GM21528 (cell line): ENCODE measurements at regions not wholly inside any gene's neighbourhood (a gene's known extent, or its start where the extent isn't known, plus 50 kb on each side); places are given as distances from the start of the nearest gene placed in this dataset.
"Not testable (repeated sequence)": the region's sequence is repeated elsewhere in the genome, so short reads cannot be mapped to it uniquely, and the experiment has no call there.

Experiments used
- ATAC-seq: cut with Tn5 transposase; IDR thresholded peaks from one replicate; pipeline ENCODE4 v1.9.1; 2021; ENCODE audit warnings: mild to moderate bottlenecking, moderate library complexity; ENCODE audit not compliant: unreplicated experiment, low FRiP score

DNA sequence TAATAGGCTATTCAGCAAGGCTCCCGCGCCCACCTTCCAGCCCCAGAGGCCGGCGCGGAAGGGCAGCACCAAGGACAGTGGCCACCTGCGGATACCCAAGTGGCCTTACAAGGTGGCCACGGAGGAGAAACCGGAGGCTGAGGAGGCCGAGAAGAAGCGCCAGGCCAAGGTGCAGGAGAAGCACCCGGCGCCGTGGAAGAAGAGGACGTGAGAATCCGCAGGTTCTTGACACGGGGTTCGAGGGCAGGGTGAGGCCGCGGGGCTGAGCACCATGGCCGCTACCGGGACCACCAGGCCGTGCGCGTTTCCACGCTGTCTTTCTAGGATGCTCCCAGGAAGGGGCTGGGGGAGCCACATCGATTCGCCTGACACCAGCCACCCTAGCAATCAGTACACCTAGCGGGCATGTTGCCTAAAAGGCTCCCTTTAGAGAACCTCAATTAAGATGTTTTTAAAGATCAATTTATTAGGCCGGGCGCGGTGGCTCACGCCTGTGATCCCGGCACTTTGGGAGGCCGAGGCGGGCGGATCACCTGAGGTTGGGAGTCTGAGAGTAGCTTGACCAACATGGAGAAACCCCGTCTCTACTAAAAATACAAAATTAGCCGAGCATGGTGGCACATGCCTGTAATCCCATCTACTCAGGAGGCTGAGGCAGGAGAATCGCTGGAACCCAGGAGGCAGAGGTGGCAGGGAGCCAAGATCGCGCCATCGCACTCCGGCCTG is 134.3 kb upstream of the OR4C13 start:
- not testable (repeated sequence) for ATAC-seq

DNA sequence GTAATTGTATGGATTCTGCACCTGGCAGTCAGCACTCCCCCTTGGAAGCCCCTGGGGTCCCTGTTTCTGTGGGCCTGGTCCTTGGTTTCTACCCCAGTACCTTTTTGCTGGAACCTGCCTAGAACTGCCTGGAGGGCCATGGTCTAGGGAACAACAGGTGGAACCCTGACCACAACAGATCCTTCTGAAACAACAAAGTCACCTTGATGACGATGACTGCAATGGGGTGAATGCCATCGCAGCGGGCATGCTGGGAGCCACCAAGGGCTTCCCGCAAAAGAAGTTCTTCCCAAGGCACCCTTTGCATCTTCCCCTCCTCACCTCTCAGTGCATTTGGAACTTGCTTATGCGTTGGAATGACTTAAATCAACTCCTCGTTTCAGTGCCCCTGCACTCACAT is 129.0 kb upstream of the OR4C13 start:
- not testable (repeated sequence) for ATAC-seq

DNA sequence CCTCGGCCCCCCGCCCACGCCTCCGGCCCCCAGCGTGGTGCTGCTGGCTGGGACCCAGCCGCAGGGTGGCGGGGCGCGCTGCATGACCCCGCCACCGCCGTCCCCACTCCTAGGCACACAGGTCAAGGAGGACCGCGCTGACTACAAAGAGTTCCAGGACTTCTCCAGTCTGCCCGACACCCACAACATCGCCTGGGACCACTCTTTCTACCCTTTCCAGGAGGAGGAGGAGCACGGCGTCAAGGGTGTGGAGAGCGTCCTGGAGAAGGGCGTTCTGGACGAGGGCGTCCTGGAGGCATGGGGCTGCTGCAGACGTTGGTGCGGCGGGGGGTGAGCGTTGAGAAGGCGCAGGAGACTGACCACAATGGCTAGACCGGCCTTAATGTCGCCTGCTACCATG is 101.7 kb upstream of the OR4C13 start:
- ATAC-seq: not testable (repeated sequence)

DNA sequence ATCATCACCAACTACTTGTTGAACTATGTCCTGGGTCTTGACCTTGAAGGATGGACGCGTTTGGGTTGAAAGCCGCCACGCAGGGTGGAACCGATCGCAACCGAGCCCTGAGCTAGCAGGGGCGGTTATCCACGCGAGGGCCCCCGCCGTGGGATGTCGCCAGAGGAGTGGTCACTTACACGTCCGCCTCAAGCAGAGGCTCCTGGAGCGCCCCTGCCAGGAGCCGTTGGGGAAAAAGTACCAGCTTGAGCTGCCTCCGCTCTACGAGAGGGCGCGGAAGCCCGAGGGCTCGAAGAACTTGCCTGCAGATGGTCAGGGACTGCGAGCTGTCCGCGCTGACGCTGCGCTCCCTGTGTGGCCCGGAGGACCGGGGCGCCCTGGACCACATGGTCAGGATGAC is 100.7 kb upstream of the OR4C13 start:
- ATAC-seq: no peak

DNA sequence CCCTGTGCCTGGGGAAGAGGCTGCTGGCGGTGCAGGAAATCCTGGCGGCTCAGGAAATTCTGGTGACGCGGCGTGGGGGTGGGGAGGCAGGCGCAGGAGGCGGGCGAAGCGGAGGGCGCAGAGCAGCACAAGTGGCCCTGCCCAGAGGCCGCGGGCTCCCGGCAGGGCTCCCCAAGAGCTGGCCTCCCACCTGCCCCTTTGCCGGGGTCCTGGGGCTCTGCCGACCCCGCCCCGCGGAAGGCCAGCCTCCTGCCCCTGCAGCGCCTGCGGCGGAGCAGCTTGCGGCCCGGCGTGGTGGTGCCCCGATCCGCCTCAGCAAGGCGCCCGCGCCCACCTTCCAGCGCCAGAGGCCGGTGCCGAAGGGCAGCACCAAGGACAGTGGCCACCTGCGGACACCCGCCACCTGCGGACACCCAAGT is 100.2 kb upstream of the OR4C13 start:
- no peak for ATAC-seq

DNA sequence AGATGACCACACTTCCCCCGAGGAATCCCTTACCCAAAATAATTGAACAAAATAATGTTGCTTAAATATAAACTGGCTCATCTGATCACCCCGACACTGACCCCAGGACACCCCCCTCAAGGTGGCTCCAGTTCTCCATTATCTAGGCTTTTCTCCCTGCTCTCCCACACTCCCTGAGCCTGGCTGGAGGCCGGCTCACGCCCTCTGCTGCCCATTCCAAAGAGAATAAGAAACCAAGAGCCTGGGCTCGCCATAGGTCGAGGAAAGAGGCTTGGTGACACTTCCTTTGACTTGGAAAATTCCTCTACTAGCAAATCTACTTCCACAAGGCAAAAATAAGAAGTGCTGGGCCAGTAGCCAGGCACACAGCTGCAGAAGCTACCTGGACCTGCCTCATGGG is 63.3 kb upstream of the OR4C13 start:
- ATAC-seq: not testable (repeated sequence)

DNA sequence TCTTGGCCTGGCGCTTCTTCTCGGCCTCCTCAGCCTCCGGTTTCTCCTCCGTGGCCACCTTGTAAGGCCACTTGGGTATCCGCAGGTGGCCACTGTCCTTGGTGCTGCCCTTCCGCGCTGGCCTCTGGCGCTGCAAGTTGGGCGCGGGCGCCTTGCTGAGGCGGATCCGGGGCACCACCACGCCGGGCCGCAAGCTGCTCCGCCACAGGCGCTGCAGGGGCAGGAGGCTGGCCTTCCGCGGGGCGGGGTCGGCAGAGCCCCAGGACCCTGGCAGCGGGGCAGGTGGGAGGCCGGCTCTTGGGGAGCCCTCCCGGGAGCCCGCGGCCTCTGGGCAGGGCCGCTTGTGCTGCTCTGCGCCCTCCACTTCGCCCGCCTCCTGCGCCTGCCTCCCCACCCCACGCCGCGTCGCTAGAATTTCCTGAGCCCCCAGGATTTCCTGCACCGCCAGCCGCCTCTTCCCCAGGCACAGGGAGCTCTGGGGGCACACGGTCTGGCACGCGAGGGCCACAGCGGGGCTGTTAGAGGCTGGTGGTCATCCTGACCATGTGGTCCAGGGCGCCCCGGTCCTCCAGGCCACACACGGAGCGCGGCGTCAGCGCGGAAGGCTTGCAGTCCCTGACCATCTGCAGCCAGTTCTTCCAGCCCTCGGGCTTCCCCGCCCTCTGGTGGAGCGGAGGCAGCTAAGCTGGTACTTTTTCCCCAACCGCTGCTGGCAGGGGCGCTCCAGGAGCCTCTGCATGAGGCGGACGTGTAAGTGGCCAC is 60.1 kb upstream of the OR4C13 start:
- not testable (repeated sequence) for ATAC-seq

DNA sequence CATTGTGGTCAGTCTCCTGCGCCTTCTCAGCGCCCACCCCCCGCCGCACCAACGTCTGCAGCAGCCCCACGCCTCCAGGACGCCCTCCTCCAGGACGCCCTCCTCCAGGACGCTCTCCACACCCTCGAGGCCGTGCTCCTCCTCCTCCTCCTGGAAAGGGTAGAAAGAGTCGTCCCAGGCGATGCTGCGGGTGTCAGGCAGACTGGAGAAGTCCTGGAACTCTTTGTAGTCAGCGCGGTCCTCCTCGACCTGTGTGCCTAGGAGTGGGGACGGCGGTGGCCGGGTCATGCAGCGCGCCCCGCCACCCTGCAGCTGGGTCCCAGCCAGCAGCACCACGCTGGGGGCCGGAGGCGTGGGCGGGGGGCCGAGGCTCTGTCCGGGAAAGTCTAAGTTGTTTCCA is 58.7 kb upstream of the OR4C13 start:
- not testable (repeated sequence) for ATAC-seq
